ENCODE measurements at regions not wholly inside any gene's neighbourhood (a gene's known extent, or its start where the extent isn't known, plus 50 kb on each side); places are given as distances from the start of the nearest gene placed in this dataset.

- Histone ChIP-seq H3K4me1 (ENCODE audit: insufficient read depth, low read length) (no peaks in the 10 kb centered on the region), H3K9me3 (ENCODE audit: low read length) (no peaks in the 10 kb centered on the region), H3K4me3 (ENCODE audit: low read depth in 1 of 2, low read length in 2 of 2) (no peak overlapping the region), H3K36me3 (ENCODE audit: insufficient read depth, low read length) (no peaks in the 10 kb centered on the region), H3K27ac (ENCODE audit: low read depth, low read length) (no peak overlapping the region), H3K9ac (ENCODE audit: low read length) (no peak overlapping the region), H3K27me3 (ENCODE audit: control insufficient read depth in 1 of 2, insufficient read depth in 2 of 2, low read length in 2 of 2) (no peaks in the 10 kb centered on the region)
These were observed 360.2 kb upstream of the JAG1 start for GRCh38 chr20:11034025-11034424.

DNA sequence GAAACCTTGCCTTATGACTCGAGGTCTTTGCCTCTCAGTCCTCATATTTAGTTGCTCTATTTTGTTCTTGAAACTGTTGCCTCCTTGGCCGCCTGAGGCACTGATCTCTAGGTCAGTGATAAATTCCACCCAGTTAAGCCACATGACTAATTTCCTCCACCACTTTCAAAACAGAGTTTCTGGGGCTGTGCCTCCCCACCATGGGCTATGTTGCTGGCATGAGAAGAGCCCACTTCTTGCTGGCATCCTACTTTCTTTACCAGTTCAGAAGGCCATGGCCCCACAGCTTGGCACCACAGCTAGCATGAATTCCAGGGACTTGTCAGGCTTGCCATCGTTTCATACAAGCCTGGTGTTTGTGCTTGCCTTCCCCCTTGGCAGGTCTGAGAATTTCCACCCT, 361.4 kb upstream of the JAG1 start:
- no peaks in the 10 kb centered on the region for H3K36me3 ChIP-seq (ENCODE audit: insufficient read depth, low read length)
- no peak overlapping the region for H3K9ac ChIP-seq (ENCODE audit: low read length)
- H3K4me1 ChIP-seq (ENCODE audit: insufficient read depth, low read length) = no peaks in the 10 kb centered on the region
- H3K4me3 ChIP-seq (ENCODE audit: low read depth in 1 of 2, low read length in 2 of 2) = no peak overlapping the region
- no peaks in the 10 kb centered on the region for H3K27me3 ChIP-seq (ENCODE audit: control insufficient read depth in 1 of 2, insufficient read depth in 2 of 2, low read length in 2 of 2)
- H3K27ac ChIP-seq (ENCODE audit: low read depth, low read length) = no peak overlapping the region
- H3K9me3 ChIP-seq (ENCODE audit: low read length) = no peaks in the 10 kb centered on the region

DNA sequence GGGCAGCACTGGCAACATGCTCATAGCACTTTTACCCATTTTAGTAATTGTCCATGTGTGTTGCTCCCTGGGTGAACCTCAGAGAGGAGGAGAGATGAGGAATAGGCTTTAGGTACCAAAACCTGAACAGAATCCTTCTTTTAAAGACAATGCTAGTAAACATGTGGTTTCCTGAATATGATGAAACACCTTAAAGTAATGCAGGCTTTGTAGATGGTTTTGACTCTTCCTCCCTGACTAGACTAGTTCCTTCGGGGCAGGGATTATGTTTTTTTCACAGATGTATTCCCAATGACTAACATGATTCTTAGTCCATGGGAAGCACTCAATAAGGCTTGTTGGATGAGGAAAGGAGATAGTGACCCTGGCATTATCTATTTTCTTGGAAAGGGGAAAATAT, 367.6 kb upstream of the JAG1 start:
- H3K27me3 ChIP-seq (ENCODE audit: control insufficient read depth in 1 of 2, insufficient read depth in 2 of 2, low read length in 2 of 2) = no peaks in the 10 kb centered on the region
- H3K4me3 ChIP-seq (ENCODE audit: low read depth in 1 of 2, low read length in 2 of 2) = no peak overlapping the region
- H3K36me3 ChIP-seq (ENCODE audit: insufficient read depth, low read length) = no peaks in the 10 kb centered on the region
- H3K9ac ChIP-seq (ENCODE audit: low read length) = no peak overlapping the region
- H3K4me1 ChIP-seq (ENCODE audit: insufficient read depth, low read length) = no peaks in the 10 kb centered on the region
- no peaks in the 10 kb centered on the region for H3K9me3 ChIP-seq (ENCODE audit: low read length)
- no peak overlapping the region for H3K27ac ChIP-seq (ENCODE audit: low read depth, low read length)

- Histone ChIP-seq H3K4me3 (ENCODE audit: low read depth in 1 of 2, low read length in 2 of 2) (no peak overlapping the region), H3K36me3 (ENCODE audit: insufficient read depth, low read length) (no peaks in the 10 kb centered on the region), H3K27ac (ENCODE audit: low read depth, low read length) (no peak overlapping the region), H3K27me3 (ENCODE audit: control insufficient read depth in 1 of 2, insufficient read depth in 2 of 2, low read length in 2 of 2) (no peaks in the 10 kb centered on the region), H3K9me3 (ENCODE audit: low read length) (no peaks in the 10 kb centered on the region), H3K9ac (ENCODE audit: low read length) (no peak overlapping the region), H3K4me1 (ENCODE audit: insufficient read depth, low read length) (no peaks in the 10 kb centered on the region)
These were observed 369.2 kb upstream of the JAG1 start for GRCh38 chr20:11043001-11043400.

DNA sequence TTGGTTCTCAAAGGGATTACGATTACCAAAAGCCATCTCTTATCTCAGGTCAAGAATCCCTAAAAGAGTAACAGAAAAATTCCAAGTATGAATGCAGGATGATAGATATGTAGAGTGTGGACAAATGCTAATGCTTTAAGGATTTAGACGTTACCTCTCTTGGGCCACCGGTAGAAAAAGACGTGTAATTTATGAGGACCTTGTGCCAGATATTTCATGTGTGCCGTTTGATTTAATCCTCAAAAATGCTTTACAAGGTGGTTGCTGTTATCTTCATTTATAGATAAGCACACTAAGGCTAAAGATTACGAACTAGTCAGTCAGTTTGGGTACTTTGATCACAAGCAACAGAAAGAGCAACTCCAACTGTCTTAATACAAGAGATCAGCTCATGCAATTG, 370.8 kb upstream of the JAG1 start:
- H3K27ac ChIP-seq (ENCODE audit: low read depth, low read length) = no peak overlapping the region
- H3K36me3 ChIP-seq (ENCODE audit: insufficient read depth, low read length) = no peaks in the 10 kb centered on the region
- no peak overlapping the region for H3K4me3 ChIP-seq (ENCODE audit: low read depth in 1 of 2, low read length in 2 of 2)
- no peaks in the 10 kb centered on the region for H3K4me1 ChIP-seq (ENCODE audit: insufficient read depth, low read length)
- no peaks in the 10 kb centered on the region for H3K9me3 ChIP-seq (ENCODE audit: low read length)
- no peak overlapping the region for H3K9ac ChIP-seq (ENCODE audit: low read length)
- no peaks in the 10 kb centered on the region for H3K27me3 ChIP-seq (ENCODE audit: control insufficient read depth in 1 of 2, insufficient read depth in 2 of 2, low read length in 2 of 2)

DNA sequence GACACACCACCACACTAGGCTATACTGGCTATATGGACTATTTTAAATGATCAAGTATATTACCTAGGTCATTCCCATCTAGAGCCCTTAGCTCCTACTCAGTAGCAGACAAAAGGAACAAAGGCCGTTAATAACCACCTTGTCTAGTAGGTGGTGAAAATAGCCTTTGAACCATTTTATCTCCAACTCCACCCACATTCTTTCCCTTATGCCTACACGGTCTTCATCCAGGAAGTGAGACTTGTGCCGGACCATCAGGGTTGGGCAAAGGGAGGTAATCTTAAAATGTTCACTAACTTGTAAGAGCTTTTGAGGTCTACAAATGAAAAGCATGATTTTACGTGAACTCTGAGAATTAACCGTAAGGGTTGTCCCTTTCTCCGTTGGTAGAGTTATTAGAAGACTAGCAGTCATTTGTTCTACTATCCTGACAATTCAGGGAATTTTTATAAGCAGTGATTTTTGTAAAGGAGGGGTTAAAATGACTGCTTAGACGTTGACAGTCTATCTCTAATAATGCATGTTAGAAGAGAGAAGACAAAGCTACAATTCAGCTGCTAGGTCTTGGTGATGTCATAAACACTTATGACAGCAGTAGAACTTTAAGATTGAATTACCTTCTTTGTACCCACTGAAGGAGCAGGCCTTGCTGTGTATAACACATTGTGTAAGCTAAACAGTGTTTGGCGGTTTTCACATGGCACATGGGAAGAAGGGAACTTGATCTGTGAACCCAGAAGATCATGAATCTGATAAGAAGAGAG, 371.8 kb upstream of the JAG1 start:
- Histone ChIP-seq H3K4me1 (ENCODE audit: insufficient read depth, low read length) (no peaks in the 10 kb centered on the region), H3K27ac (ENCODE audit: low read depth, low read length) (no peak overlapping the region), H3K36me3 (ENCODE audit: insufficient read depth, low read length) (no peaks in the 10 kb centered on the region), H3K27me3 (ENCODE audit: control insufficient read depth in 1 of 2, insufficient read depth in 2 of 2, low read length in 2 of 2) (no peaks in the 10 kb centered on the region), H3K4me3 (ENCODE audit: low read depth in 1 of 2, low read length in 2 of 2) (no peak overlapping the region), H3K9me3 (ENCODE audit: low read length) (no peaks in the 10 kb centered on the region), H3K9ac (ENCODE audit: low read length) (no peak overlapping the region)

- H3K27me3 ChIP-seq (ENCODE audit: control insufficient read depth in 1 of 2, insufficient read depth in 2 of 2, low read length in 2 of 2) = no peaks in the 10 kb centered on the region
- no peak overlapping the region for H3K4me3 ChIP-seq (ENCODE audit: low read depth in 1 of 2, low read length in 2 of 2)
- no peak overlapping the region for H3K9ac ChIP-seq (ENCODE audit: low read length)
- H3K27ac ChIP-seq (ENCODE audit: low read depth, low read length) = no peak overlapping the region
- H3K4me1 ChIP-seq (ENCODE audit: insufficient read depth, low read length) = no peaks in the 10 kb centered on the region
- no peaks in the 10 kb centered on the region for H3K36me3 ChIP-seq (ENCODE audit: insufficient read depth, low read length)
- no peaks in the 10 kb centered on the region for H3K9me3 ChIP-seq (ENCODE audit: low read length)
These were observed 373.8 kb upstream of the JAG1 start for GRCh38 chr20:11047559-11047958.

DNA sequence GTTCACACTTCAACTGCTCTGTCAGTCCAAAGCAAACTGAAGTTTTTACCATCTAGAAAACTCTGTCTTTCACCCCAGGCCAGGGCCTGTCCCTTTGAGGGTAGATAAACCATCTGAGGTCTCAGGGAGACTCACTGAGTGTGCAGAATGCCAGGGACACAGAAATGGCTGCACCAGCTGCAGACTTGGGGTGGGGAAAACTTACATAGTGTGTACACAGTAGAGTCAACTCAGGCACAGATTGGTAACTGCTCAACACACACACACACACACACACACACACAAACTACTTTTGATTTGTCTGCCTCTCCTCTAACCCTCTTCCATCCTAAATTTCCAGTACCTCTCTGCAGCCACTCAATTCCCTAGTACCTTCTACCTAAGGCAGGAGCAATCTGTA, 374.9 kb upstream of the JAG1 start:
- Histone ChIP-seq H3K4me3 (ENCODE audit: low read depth in 1 of 2, low read length in 2 of 2) (no peak overlapping the region), H3K4me1 (ENCODE audit: insufficient read depth, low read length) (no peaks in the 10 kb centered on the region), H3K9me3 (ENCODE audit: low read length) (no peaks in the 10 kb centered on the region), H3K36me3 (ENCODE audit: insufficient read depth, low read length) (no peaks in the 10 kb centered on the region), H3K27me3 (ENCODE audit: control insufficient read depth in 1 of 2, insufficient read depth in 2 of 2, low read length in 2 of 2) (no peaks in the 10 kb centered on the region), H3K27ac (ENCODE audit: low read depth, low read length) (no peak overlapping the region), H3K9ac (ENCODE audit: low read length) (no peak overlapping the region)

DNA sequence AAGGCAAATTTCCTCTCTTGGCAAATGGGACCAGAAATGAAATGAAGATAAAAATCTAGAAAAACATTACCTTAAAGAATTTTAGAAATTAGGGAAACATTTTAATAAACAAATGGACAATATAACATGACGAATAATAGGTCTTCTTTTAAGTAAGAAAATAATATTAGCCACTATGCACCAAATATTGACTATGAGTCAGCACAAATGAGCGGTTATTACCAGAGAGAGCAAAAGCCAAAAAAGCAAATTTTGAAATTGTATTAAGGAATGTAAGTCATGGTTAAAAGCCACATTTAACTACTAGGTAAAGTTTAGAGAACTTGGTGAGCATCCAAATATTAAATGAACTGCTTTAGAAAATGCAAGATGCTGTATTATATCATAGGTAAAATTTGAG, 376.6 kb upstream of the JAG1 start:
- Histone ChIP-seq H3K27me3 (ENCODE audit: control insufficient read depth in 1 of 2, insufficient read depth in 2 of 2, low read length in 2 of 2) (no peaks in the 10 kb centered on the region), H3K4me3 (ENCODE audit: low read depth in 1 of 2, low read length in 2 of 2) (no peak overlapping the region), H3K9ac (ENCODE audit: low read length) (no peak overlapping the region), H3K9me3 (ENCODE audit: low read length) (no peaks in the 10 kb centered on the region), H3K36me3 (ENCODE audit: insufficient read depth, low read length) (no peaks in the 10 kb centered on the region), H3K4me1 (ENCODE audit: insufficient read depth, low read length) (no peaks in the 10 kb centered on the region), H3K27ac (ENCODE audit: low read depth, low read length) (no peak overlapping the region)

GRCh38 chr20:11051136-11051535, 377.3 kb upstream of the JAG1 start:
- Histone ChIP-seq H3K9me3 (ENCODE audit: low read length) (no peaks in the 10 kb centered on the region), H3K4me3 (ENCODE audit: low read depth in 1 of 2, low read length in 2 of 2) (no peak overlapping the region), H3K27me3 (ENCODE audit: control insufficient read depth in 1 of 2, insufficient read depth in 2 of 2, low read length in 2 of 2) (no peaks in the 10 kb centered on the region)

GRCh38 chr20:11053310-11053709, 379.5 kb upstream of the JAG1 start:
- H3K27me3 ChIP-seq (ENCODE audit: control insufficient read depth in 1 of 2, insufficient read depth in 2 of 2, low read length in 2 of 2) = no peaks in the 10 kb centered on the region
- H3K27ac ChIP-seq (ENCODE audit: low read depth, low read length) = no peak overlapping the region
- H3K9ac ChIP-seq (ENCODE audit: low read length) = no peak overlapping the region
- H3K4me1 ChIP-seq (ENCODE audit: insufficient read depth, low read length) = no peaks in the 10 kb centered on the region
- H3K9me3 ChIP-seq (ENCODE audit: low read length) = no peaks in the 10 kb centered on the region
- no peak overlapping the region for H3K4me3 ChIP-seq (ENCODE audit: low read depth in 1 of 2, low read length in 2 of 2)
- H3K36me3 ChIP-seq (ENCODE audit: insufficient read depth, low read length) = no peaks in the 10 kb centered on the region

More at GRCh38 chr20:11051136-11051535, 377.3 kb upstream of the JAG1 start:
- no peaks in the 10 kb centered on the region for H3K36me3 ChIP-seq (ENCODE audit: insufficient read depth, low read length)
- H3K27ac ChIP-seq (ENCODE audit: low read depth, low read length) = no peak overlapping the region
- no peaks in the 10 kb centered on the region for H3K4me1 ChIP-seq (ENCODE audit: insufficient read depth, low read length)
- H3K9ac ChIP-seq (ENCODE audit: low read length) = no peak overlapping the region

GRCh38 chr20:11054266-11054993, 380.6 kb upstream of the JAG1 start:
- H3K9me3 ChIP-seq (ENCODE audit: low read length) = no peaks in the 10 kb centered on the region
- no peaks in the 10 kb centered on the region for H3K27me3 ChIP-seq (ENCODE audit: control insufficient read depth in 1 of 2, insufficient read depth in 2 of 2, low read length in 2 of 2)
- no peak overlapping the region for H3K4me3 ChIP-seq (ENCODE audit: low read depth in 1 of 2, low read length in 2 of 2)
- H3K27ac ChIP-seq (ENCODE audit: low read depth, low read length) = no peak overlapping the region
- H3K36me3 ChIP-seq (ENCODE audit: insufficient read depth, low read length) = no peaks in the 10 kb centered on the region
- H3K4me1 ChIP-seq (ENCODE audit: insufficient read depth, low read length) = no peaks in the 10 kb centered on the region
- no peak overlapping the region for H3K9ac ChIP-seq (ENCODE audit: low read length)
